Astrocyte of the cerebellum (primary cell): ENCODE measurements at regions not wholly inside any gene's neighbourhood (a gene's known extent, or its start where the extent isn't known, plus 50 kb on each side); places are given as distances from the start of the nearest gene placed in this dataset.

Source experiments
- DNase-seq: peaks from one replicate; pipeline ENCODE4 v3.0.0-alpha.2; 2011; ENCODE audit warnings: low read depth
- H3K4me3 ChIP-seq: 2 replicates; pipeline ENCODE4 v1.5.1; 2011; ENCODE audit warnings: mild to moderate bottlenecking, low read depth, low read length, moderate library complexity
- in situ Hi-C: cut with HindIII; loops from 2 replicates; pipeline ENCODE4 v1.10.0; 2017; ENCODE audit warnings: low sequenced_read_pairs
- TF ChIP-seq, protein P1 (sequence below): IDR thresholded peaks from 2 replicates; pipeline ENCODE4 v1.5.1; 2012; ENCODE audit warnings: low read length, low read depth, moderate library complexity, mild to moderate bottlenecking; ENCODE audit errors: missing control alignments

- DNase-seq: no peak
- in situ Hi-C loops: no loop called here
- no peak overlapping the region for H3K4me3 ChIP-seq
- TF ChIP-seq, protein P1, sequence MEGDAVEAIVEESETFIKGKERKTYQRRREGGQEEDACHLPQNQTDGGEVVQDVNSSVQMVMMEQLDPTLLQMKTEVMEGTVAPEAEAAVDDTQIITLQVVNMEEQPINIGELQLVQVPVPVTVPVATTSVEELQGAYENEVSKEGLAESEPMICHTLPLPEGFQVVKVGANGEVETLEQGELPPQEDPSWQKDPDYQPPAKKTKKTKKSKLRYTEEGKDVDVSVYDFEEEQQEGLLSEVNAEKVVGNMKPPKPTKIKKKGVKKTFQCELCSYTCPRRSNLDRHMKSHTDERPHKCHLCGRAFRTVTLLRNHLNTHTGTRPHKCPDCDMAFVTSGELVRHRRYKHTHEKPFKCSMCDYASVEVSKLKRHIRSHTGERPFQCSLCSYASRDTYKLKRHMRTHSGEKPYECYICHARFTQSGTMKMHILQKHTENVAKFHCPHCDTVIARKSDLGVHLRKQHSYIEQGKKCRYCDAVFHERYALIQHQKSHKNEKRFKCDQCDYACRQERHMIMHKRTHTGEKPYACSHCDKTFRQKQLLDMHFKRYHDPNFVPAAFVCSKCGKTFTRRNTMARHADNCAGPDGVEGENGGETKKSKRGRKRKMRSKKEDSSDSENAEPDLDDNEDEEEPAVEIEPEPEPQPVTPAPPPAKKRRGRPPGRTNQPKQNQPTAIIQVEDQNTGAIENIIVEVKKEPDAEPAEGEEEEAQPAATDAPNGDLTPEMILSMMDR: no peak
Measured at GRCh38 chr16:47973552-47973951, 182.2 kb downstream of the ABCC12 start.

- no peak for DNase-seq
- in situ Hi-C loops: no loop called here
- TF ChIP-seq, protein P1: no peak
- no peak overlapping the region for H3K4me3 ChIP-seq
Measured at GRCh38 chr16:47972246-47972985, 183.4 kb downstream of the ABCC12 start.

GRCh38 chr16:47971225-47971624 lies 184.6 kb downstream of the ABCC12 start:
- TF ChIP-seq, protein P1: no peak
- in situ Hi-C loops: no loop called here
- DNase-seq: no peak
- no peak overlapping the region for H3K4me3 ChIP-seq

DNA sequence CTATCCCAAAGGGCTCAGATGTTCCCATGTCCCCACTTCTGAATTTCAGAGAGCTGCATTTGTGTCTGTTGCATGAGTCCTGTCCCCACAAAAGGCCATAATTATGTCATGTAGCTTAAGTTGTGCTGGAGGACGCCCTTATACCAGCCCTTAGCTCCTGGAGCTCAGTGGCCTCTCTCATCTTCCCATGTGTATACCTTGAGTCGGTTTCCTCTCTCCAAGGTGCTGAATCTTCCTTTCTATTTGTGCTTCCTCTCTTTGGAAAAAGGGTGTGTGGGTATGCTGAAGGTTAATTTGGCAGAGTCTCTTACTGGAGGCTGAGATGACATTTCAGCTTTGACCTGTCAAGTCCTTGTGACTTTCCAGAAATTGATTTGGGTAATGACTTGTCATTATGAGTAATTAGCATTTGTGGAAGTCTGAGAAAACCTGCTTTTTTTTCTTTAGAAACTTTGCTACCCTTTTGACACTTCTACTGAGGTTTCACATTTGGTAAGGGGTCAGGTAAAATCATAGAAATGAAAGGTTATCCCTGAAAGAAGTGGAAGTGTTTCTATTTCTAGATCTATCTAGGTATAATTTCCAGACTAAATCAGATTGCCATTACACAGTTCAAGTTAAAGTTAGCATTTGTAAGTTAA lies 185.4 kb downstream of the ABCC12 start:
- DNase-seq: peak; percentile 45
- no peak overlapping the region for H3K4me3 ChIP-seq

DNA sequence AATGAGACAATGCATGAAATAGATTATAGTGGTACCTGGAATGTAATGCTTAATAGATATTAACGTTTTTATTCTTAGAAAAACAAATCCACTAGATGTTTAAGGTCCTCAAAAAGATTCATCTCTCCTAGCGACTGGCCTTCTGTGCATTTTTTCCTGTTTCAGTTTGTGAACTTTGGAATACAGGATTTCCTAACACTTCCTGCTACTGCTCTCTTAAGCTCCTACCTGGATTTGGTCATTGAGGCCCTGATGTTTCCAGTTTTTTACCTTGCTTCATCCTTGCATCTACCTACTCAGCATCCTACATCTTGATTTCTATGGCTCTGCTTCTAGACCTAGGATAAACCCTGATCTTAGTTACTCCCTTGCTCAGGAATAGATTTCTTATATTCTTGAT lies 188.4 kb downstream of the ABCC12 start:
- in situ Hi-C loops: no loop called here
- TF ChIP-seq, protein P1: no peak
- H3K4me3 ChIP-seq: no peak overlapping the region
- DNase-seq: no peak

More for the DNA sequence above, 185.4 kb downstream of the ABCC12 start:
- in situ Hi-C loops: no loop called here
- TF ChIP-seq, protein P1: no peak

DNA sequence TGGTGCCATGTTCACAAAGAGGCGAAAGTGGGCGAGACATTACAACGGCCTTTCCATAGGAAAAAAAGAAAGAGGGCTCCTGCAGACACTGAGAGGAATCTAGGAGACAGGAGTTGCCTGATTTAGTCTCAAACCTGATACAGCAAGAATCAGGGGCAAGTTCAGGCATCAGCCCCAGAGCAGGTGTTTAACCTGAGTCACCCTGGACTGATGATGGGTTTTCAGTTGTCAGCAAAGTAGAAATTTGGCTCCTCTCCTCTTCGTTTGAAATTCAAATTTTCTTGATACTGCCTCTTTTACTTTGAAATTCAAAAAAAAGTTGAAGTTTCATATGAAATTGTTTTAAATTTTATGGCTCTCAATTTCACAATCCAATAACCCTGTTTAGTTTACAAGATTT lies 189.5 kb downstream of the ABCC12 start:
- TF ChIP-seq, protein P1: no peak
- in situ Hi-C loops: no loop called here
- H3K4me3 ChIP-seq: no peak overlapping the region
- no peak for DNase-seq
